ENCODE measurements at regions not wholly inside any gene's neighbourhood (a gene's known extent, or its start where the extent isn't known, plus 50 kb on each side); places are given as distances from the start of the nearest gene placed in this dataset.
"Not testable (repeated sequence)": the region's sequence is repeated elsewhere in the genome, so short reads cannot be mapped to it uniquely, and the experiment has no call there.

- not testable (repeated sequence) for TF ChIP-seq CTCF, POLR2A (IDR thresholded peaks at IDR 0.05)
Observed at GRCh38 chr22:15817264-15817663, 127.4 kb downstream of the POTEH start.
